GM12875 (cell line): ENCODE measurements at regions not wholly inside any gene's neighbourhood (a gene's known extent, or its start where the extent isn't known, plus 50 kb on each side); places are given as distances from the start of the nearest gene placed in this dataset.

Source experiments
- H3K4me3 ChIP-seq: one replicate; pipeline ENCODE4 v1.5.1; 2011; ENCODE audit warnings: low read depth, low read length, control low read depth
- TF ChIP-seq, protein P1 (sequence below): IDR thresholded peaks from 2 replicates; pipeline ENCODE4 v1.5.1; 2011; ENCODE audit warnings: low read depth, mild to moderate bottlenecking, control low read depth, inconsistent platforms, low read length, moderate library complexity, borderline replicate concordance; ENCODE audit not compliant: insufficient read depth

GRCh38 chr1:60132108-60132507 is 58.5 kb upstream of the C1orf87 start:
- TF ChIP-seq, protein P1, sequence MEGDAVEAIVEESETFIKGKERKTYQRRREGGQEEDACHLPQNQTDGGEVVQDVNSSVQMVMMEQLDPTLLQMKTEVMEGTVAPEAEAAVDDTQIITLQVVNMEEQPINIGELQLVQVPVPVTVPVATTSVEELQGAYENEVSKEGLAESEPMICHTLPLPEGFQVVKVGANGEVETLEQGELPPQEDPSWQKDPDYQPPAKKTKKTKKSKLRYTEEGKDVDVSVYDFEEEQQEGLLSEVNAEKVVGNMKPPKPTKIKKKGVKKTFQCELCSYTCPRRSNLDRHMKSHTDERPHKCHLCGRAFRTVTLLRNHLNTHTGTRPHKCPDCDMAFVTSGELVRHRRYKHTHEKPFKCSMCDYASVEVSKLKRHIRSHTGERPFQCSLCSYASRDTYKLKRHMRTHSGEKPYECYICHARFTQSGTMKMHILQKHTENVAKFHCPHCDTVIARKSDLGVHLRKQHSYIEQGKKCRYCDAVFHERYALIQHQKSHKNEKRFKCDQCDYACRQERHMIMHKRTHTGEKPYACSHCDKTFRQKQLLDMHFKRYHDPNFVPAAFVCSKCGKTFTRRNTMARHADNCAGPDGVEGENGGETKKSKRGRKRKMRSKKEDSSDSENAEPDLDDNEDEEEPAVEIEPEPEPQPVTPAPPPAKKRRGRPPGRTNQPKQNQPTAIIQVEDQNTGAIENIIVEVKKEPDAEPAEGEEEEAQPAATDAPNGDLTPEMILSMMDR: no peak

GRCh38 chr1:60130703-60131102 is 57.1 kb upstream of the C1orf87 start:
- TF ChIP-seq, protein P1: no peak
- H3K4me3 ChIP-seq: no peak overlapping the region

More at GRCh38 chr1:60132108-60132507, 58.5 kb upstream of the C1orf87 start:
- H3K4me3 ChIP-seq: no peak overlapping the region

DNA sequence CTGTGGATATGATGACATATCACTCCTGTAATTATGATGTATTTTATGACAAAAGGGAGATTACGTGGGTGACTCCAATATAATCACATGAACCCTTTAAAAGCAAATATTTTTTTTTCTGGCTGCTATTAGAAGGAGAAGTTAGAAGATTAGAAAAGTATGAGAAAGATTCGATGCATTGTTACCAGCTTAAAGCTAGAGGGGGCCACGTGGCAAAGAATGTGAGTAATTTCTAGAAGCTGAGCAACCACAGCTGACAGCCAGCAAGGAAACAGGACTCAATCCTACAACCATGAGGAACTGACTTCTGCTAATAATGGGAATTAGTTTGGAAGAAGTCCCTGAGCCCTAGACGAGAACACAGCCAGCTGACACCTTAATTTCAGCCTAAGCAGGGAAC is 56.3 kb upstream of the C1orf87 start:
- no peak overlapping the region for H3K4me3 ChIP-seq
- TF ChIP-seq, protein P1: no peak

DNA sequence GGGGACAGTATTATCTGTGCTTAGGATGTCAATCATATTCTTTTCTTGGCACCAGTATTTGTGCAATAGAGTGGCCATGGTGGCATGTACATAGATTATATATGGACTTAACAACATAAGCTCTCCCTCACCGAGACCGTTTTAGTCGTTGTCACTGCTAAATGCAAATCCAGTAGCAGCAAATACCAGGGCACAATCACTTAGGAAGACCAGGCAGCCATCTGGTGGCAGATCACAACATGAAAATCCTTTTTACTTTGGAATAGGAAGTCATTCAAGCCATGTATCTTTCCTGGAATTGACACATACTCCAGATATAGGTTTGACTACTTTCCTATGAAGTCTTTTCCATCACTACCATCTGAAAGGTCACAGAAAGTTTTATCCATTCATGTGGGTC is 53.2 kb upstream of the C1orf87 start:
- H3K4me3 ChIP-seq: no peak overlapping the region
- TF ChIP-seq, protein P1: no peak
